Suprapubic skin (tissue), 4 donors: ENCODE measurements at regions not wholly inside any gene's neighbourhood (a gene's known extent, or its start where the extent isn't known, plus 50 kb on each side); places are given as distances from the start of the nearest gene placed in this dataset.

Experiments used
- DNase-seq, 2 donors: peaks; one replicate each; pipeline ENCODE4 v3.0.0-alpha.2; 2019; ENCODE audit warnings: low spot score in 2 of 2
- H3K27ac ChIP-seq: fragments of 200-600 bp; sonication (generic); one replicate; pipeline ENCODE4 v1.5.1; 2019
- H3K27me3 ChIP-seq: fragments of 200-600 bp; sonication (generic); one replicate; pipeline ENCODE4 v1.5.1; 2019
- H3K36me3 ChIP-seq: fragments of 200-600 bp; sonication (generic); one replicate; pipeline ENCODE4 v1.5.1; 2019
- H3K4me1 ChIP-seq: fragments of 200-600 bp; sonication (generic); one replicate; pipeline ENCODE4 v1.5.1; 2019
- H3K4me3 ChIP-seq: fragments of 200-600 bp; sonication (generic); one replicate; pipeline ENCODE4 v1.5.1; 2019; ENCODE audit warnings: mild to moderate bottlenecking
- H3K9me3 ChIP-seq: fragments of 200-600 bp; sonication (generic); one replicate; pipeline ENCODE4 v1.5.1; 2019
- CTCF ChIP-seq, 2 donors: fragments of 200-600 bp in 1 of 2; fragments of 450-650 bp in 1 of 2; sonication (generic) in 1 of 2; IDR thresholded peaks; one replicate each; pipeline ENCODE4 v1.5.1; 2016 to 2019; ENCODE audit warnings: antibody characterized with exemption in 2 of 2, mild to moderate bottlenecking in 1 of 2, moderate library complexity in 1 of 2
- EP300 ChIP-seq: sonication (generic); formaldehyde crosslinking; IDR thresholded peaks from one replicate; pipeline ENCODE4 v1.6.1; 2017; ENCODE audit warnings: antibody characterized with exemption
- POLR2A ChIP-seq, 2 donors: fragments of 450-650 bp; IDR thresholded peaks; one replicate each; pipeline ENCODE4 v1.6.1; 2017; ENCODE audit warnings: antibody characterized with exemption in 2 of 2, mild to moderate bottlenecking in 2 of 2, moderate library complexity in 2 of 2
- POLR2AphosphoS5 ChIP-seq, 3 donors: sonication (generic); formaldehyde crosslinking; IDR thresholded peaks; one replicate each; pipeline ENCODE4 v1.6.1; 2017; ENCODE audit warnings: antibody characterized with exemption in 3 of 3
- WGBS: methylation state at CpG from one replicate; pipeline ENCODE4 v1.1.5; 2018; 5-methylcytosine and 5-hydroxymethylcytosine counted together

- no peaks in the 10 kb centered on the region for H3K36me3 ChIP-seq
- WGBS: 50% methylated on average over 1 of the region's 1 CpG
- no peak for TF ChIP-seq POLR2AphosphoS5 (IDR thresholded peaks at IDR 0.05)
- TF ChIP-seq POLR2A (IDR thresholded peaks at IDR 0.05): no peak
- no peak for TF ChIP-seq EP300
- TF ChIP-seq CTCF (IDR thresholded peaks at IDR 0.05): no peak
- H3K9me3 ChIP-seq: no peaks in the 10 kb centered on the region
- peak overlapping the region; percentile 12 for H3K27ac ChIP-seq
- DNase-seq: no peak
- H3K4me3 ChIP-seq: no peak overlapping the region
- peaks cover 20% of the 10 kb centered on the region for H3K4me1 ChIP-seq
- no peaks in the 10 kb centered on the region for H3K27me3 ChIP-seq
These were observed 119.2 kb upstream of the EDNRA start for GRCh38 chr4:147361726-147362125.

DNA sequence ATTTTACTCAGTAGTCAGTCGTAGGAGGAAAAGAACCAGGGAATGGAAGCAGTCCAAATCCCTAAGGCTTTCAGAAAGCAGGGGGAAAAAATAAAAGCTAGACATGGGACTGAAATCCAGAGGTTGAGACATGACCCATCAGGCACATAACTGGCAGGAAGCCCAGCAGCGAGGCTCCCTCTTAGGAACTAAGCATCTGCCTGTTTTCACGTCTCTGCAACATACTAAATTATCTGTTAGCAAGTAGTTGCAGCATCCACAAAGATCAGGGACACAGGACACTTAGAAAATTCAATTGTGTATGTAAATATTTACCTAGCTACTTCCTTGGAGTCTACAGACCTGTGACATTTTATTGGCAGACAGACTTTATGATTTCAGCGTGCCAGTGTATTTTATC is 118.0 kb upstream of the EDNRA start:
- no peak for DNase-seq
- H3K36me3 ChIP-seq: no peaks in the 10 kb centered on the region
- peak overlapping the region; percentile 12 for H3K27ac ChIP-seq
- H3K4me3 ChIP-seq: no peak overlapping the region
- peaks cover 20% of the 10 kb centered on the region for H3K4me1 ChIP-seq
- TF ChIP-seq POLR2AphosphoS5 (IDR thresholded peaks at IDR 0.05) (no peak), CTCF (IDR thresholded peaks at IDR 0.05) (no peak), POLR2A (IDR thresholded peaks at IDR 0.05) (no peak), EP300 (no peak)
- H3K9me3 ChIP-seq: no peaks in the 10 kb centered on the region
- no peaks in the 10 kb centered on the region for H3K27me3 ChIP-seq
- WGBS: 25% methylated on average over 4 of the region's 4 CpGs

DNA sequence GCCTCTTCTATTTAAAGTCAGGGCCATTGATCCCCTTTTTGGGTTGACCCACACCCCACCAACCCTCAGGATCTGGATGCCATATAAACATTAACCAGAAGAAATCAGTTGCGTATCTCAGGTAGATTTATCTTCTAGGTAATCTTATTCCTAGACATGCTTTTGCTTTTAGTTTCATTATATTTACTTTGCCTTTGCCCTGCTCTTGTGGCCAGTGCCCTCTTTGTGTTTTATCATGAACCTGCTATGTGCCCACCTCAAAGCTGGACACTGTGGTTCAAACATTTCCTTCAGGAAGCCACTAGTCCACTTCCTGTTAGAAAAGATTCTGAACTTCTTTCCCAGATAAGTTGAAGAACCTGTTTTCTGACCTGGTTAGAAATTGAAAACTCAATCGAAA is 117.4 kb upstream of the EDNRA start:
- H3K4me3 ChIP-seq: no peak overlapping the region
- no peaks in the 10 kb centered on the region for H3K27me3 ChIP-seq
- DNase-seq: no peak
- 68% methylated on average over 2 of the region's 2 CpGs for WGBS
- H3K4me1 ChIP-seq: peaks cover 20% of the 10 kb centered on the region
- TF ChIP-seq POLR2AphosphoS5 (IDR thresholded peaks at IDR 0.05): no peak
- no peak for TF ChIP-seq CTCF (IDR thresholded peaks at IDR 0.05)
- no peak for TF ChIP-seq EP300
- no peak for TF ChIP-seq POLR2A (IDR thresholded peaks at IDR 0.05)
- H3K36me3 ChIP-seq: no peaks in the 10 kb centered on the region
- H3K9me3 ChIP-seq: no peaks in the 10 kb centered on the region
- H3K27ac ChIP-seq: no peak overlapping the region

DNA sequence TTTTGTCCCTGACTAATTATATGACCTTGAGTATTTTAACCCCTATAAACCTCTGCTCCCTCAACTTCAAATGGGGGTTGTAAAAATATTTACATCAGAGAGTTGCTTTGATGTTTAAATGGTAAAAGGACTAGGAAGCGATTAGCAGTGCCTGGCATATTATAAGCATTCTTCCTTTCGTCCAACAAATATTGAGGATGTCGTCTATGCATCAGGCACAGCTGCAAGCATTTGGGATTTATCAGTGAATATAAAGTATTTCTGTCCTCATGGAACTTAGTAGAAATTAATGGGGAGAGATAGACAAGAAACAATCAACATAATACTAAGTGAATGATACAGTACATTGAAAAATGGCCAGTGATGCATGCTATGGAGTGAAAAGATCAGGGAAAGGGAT is 115.5 kb upstream of the EDNRA start:
- TF ChIP-seq POLR2A (IDR thresholded peaks at IDR 0.05): no peak
- no peak for TF ChIP-seq EP300
- no peaks in the 10 kb centered on the region for H3K36me3 ChIP-seq
- no peak for DNase-seq
- no peak overlapping the region for H3K27ac ChIP-seq
- 87% methylated on average over 3 of the region's 3 CpGs for WGBS
- no peaks in the 10 kb centered on the region for H3K9me3 ChIP-seq
- H3K4me3 ChIP-seq: no peak overlapping the region
- H3K4me1 ChIP-seq: peaks cover 20% of the 10 kb centered on the region
- no peaks in the 10 kb centered on the region for H3K27me3 ChIP-seq

DNA sequence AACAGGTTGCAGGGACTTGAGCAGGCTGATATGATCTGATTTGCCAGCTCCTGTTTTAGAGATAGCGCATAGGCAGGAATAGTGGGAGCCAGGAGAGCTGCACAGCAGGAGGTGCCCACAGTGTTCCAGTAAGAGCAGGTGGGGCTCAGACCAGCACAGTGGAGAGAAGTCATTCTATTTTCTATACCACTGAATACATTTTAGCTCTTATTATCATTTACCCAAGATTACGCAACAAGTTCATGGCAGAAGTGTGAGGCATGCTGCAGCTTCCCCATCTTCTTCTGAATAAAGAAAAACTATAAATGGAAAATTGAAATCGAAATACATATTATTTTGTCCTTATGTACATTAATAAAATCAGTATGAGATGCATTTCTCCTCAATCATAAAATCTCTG is 114.7 kb upstream of the EDNRA start:
- H3K4me3 ChIP-seq: no peak overlapping the region
- WGBS: 75% methylated on average over 3 of the region's 3 CpGs
- DNase-seq: no peak
- H3K9me3 ChIP-seq: no peaks in the 10 kb centered on the region
- H3K36me3 ChIP-seq: no peaks in the 10 kb centered on the region
- TF ChIP-seq POLR2AphosphoS5 (IDR thresholded peaks at IDR 0.05) (no peak), EP300 (no peak), CTCF (IDR thresholded peaks at IDR 0.05) (no peak), POLR2A (IDR thresholded peaks at IDR 0.05) (no peak)
- H3K27me3 ChIP-seq: no peaks in the 10 kb centered on the region
- peaks cover 20% of the 10 kb centered on the region for H3K4me1 ChIP-seq
- no peak overlapping the region for H3K27ac ChIP-seq

DNA sequence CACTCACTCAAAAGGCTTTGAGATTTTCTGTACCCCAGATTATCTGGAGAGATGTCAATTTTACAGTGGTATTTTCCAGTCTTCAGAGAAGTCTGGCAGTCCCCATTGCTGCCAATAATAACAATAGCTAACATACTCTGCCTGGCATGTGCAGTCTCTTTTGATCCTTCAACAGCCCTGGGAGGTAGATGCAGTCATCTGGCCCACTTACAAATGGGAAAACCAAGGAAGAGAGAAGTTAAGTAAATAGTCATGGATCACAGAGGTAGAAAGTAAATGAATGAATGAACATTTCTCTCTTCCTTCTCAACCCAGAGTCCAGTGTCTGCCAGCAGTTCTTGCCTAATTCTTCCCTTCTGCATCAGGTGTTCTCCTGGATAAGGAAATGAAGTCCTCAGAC is 113.0 kb upstream of the EDNRA start:
- peaks cover 10% of the 10 kb centered on the region for H3K4me1 ChIP-seq
- H3K36me3 ChIP-seq: no peaks in the 10 kb centered on the region
- H3K4me3 ChIP-seq: no peak overlapping the region
- H3K27me3 ChIP-seq: no peaks in the 10 kb centered on the region
- no peak for TF ChIP-seq POLR2A (IDR thresholded peaks at IDR 0.05)
- no peak for TF ChIP-seq CTCF (IDR thresholded peaks at IDR 0.05)
- no peak for TF ChIP-seq POLR2AphosphoS5 (IDR thresholded peaks at IDR 0.05)
- no peak for TF ChIP-seq EP300
- no peak overlapping the region for H3K27ac ChIP-seq
- no peak for DNase-seq
- H3K9me3 ChIP-seq: no peaks in the 10 kb centered on the region
